ENCODE measurements at regions not wholly inside any gene's neighbourhood (a gene's known extent, or its start where the extent isn't known, plus 50 kb on each side); places are given as distances from the start of the nearest gene placed in this dataset.
"Not testable (repeated sequence)": the region's sequence is repeated elsewhere in the genome, so short reads cannot be mapped to it uniquely, and the experiment has no call there.

DNA sequence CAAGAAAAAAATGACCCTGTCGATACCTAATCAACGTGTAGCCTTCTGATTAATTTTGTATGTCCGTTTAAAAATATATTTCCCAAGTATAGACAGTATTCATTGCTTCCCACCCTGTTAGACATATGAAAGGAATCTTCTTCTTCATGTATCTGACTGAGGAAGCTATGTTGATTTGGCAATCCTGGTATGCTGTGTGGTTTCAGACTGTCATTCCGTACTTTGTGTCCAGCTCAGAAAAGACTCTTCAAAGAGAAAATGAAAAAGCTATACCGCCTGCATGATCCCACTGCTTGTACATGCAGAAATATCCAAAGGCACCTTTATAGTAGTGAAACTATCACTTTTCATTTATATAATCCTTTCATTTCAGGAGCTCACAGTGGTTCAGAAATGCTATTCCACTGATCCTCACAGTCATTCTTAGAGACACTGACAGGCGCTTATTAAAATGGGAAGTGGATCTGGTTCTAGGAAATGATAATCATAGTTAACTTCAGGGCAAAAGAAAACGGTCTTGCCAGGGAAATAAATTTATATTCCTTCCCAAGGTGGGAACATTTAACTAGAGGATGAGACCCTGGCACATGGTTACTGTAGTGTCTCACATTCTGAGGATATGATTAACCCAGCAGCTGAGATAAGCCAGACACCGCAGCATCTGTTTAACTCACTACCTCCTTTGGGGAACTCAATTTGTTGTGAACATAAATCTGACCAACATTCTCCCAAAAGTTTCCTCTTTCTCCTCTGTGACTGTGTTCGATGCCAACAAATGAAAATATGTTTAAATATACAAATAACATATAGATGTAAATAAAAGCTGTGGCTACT, 599.2 kb upstream of the LUZP2 start:
- in situ Hi-C loops (cut with HindIII; ENCODE audit: low pct_ligation_motif_present, low pct_unique_long_range_greater_than_20kb, low sequenced_read_pairs) = no loop called here
- no peak for DNase-seq

DNA sequence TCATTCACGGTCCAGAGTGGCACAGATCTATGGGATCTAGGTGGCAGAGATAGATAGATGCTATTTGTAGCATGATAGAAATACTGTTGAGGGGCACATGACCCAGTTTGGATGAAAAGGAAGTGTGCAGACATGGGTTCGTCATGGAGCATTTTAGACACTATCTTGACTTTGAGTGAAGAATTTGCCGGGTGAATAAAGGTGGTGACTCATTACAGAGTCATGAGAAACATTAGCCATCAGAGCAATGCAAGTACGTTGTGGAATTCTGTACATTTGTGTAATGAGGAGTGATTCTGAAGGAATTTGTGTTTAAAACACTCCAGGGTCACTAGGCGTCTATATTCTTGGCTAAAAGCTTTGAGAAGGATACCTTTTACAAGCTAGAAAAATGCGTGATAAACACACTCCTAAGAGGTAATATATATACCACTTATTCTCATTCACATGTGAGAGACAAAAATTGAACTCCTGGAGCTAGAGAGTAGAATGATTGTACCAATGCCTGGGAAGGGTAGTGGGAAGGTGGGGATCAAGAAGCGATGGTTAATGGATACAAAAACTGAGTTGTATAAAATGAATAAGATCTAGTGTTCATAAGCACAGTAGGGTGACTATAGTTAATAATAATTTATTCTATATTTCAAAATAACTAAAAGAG, 593.7 kb upstream of the LUZP2 start:
- peak; percentile 83 for DNase-seq
- in situ Hi-C loops (cut with HindIII; ENCODE audit: low pct_ligation_motif_present, low pct_unique_long_range_greater_than_20kb, low sequenced_read_pairs) = no loop called here

- in situ Hi-C loops (cut with HindIII; ENCODE audit: low pct_ligation_motif_present, low pct_unique_long_range_greater_than_20kb, low sequenced_read_pairs) = no loop called here
- DNase-seq = no peak
Measured at GRCh38 chr11:23919455-23919854, 577.4 kb upstream of the LUZP2 start.

DNA sequence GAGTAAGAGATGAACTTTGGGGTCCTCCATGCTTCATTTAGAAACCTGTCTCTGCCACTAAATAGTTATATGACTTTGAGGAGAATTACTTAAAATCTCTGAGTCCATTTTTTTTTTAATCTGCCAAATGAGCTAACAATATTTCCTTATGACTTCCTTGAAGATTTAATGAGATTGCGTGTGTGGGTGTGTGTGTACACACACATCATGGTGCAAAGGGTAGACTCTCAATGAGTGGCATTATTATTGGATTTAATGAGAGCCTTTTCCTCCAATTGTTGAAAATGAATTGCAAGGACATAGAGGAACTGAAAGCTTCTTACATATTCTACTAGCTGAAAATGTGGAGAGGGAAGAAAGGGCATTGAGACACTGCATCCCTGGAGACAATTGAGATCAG, 573.5 kb upstream of the LUZP2 start:
- no peak for DNase-seq
- in situ Hi-C loops (cut with HindIII; ENCODE audit: low pct_ligation_motif_present, low pct_unique_long_range_greater_than_20kb, low sequenced_read_pairs) = no loop called here

GRCh38 chr11:23924226-23924625, 572.6 kb upstream of the LUZP2 start:
- in situ Hi-C loops (cut with HindIII; ENCODE audit: low pct_ligation_motif_present, low pct_unique_long_range_greater_than_20kb, low sequenced_read_pairs) = no loop called here
- DNase-seq = no peak

DNA sequence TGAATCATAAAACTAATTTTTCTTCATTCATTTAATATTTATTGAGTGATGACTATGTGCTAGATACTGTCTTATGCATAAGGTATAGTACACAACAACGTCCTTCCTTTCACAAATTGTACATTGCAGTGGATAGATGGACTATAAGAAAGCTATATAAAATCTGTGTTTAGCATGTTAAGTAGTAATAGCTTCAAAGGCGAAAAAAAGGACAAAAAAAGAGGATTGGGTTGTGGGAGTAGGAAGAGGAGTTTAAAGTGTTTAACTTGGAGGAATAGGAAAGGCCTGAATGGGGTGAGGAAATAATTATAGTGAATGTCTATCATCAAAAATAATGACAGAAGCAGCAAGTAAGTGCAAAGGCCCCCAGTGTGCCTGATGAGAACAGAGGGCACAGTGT, 565.4 kb upstream of the LUZP2 start:
- in situ Hi-C loops (cut with HindIII; ENCODE audit: low pct_ligation_motif_present, low pct_unique_long_range_greater_than_20kb, low sequenced_read_pairs) = no loop called here
- no peak for DNase-seq

DNA sequence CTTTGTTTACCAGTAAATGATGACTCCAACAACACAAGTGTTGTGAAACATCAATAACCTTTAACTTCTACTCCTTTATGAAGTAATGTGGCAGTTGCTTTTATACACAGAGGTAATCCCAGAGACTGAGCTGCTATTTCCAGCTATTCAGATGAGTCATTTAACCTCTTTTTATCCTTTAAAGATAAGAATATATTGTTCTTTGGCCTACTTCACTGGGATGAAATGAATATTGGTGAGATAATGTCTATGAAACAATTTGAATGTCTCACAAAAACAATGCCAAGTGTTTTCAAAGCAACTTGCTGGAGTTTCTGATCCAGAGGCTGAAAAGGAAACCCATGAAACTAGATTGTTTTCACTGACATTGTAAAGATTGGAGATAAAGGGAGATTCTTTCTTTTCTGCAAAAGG, 564.4 kb upstream of the LUZP2 start:
- DNase-seq = no peak
- in situ Hi-C loops (cut with HindIII; ENCODE audit: low pct_ligation_motif_present, low pct_unique_long_range_greater_than_20kb, low sequenced_read_pairs) = no loop called here

DNA sequence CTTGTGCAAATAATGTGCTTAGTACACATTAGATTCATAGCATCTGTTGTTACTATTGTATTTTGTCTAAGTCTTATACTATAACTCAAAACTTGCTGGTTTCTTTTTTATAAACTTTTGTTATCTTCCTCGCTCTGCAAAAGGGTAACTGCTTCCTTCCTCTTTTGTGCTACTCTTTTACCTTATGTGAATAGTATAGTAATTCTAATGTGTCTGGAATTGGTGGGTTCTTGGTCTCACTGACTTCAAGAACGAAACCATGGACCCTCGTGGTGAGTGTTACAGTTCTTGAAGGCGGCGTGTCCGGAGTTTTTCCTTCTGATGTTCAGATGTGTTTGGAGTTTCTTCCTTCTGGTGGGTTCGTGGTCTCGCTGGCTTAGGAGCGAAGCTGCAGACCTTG, 563.1 kb upstream of the LUZP2 start:
- in situ Hi-C loops (cut with HindIII; ENCODE audit: low pct_ligation_motif_present, low pct_unique_long_range_greater_than_20kb, low sequenced_read_pairs) = no loop called here
- no peak for DNase-seq

DNA sequence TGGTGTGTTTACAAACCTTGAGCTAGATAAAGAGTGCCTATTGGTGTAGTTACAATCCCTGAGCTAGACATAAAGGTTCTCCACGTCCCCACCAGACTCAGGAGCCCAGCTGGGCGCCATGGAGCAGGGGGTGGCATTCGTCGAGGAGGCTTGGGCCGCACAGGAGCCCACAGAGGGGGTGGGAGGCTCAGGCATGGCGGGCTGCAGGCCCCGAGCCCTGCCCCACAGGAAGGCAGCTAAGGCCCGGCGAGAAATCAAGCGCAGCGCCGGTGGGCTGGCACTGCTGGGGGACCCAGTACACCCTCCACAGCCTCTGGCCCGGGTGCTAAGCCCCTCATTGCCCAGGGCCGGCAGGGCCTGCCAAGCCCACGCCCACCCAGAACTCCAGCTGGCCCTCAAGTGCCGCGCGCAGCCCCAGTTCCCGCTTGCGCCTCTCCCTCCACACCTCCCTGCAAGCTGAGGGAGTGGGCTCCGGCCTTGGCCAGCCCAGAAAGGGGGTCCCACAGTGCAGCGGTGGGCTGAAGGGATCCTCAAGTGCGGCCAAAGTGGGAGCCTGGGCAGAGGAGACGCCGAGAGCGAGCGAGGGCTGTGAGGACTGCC, 562.1 kb upstream of the LUZP2 start:
- in situ Hi-C loops (cut with HindIII; ENCODE audit: low pct_ligation_motif_present, low pct_unique_long_range_greater_than_20kb, low sequenced_read_pairs); DNase-seq: not testable (repeated sequence)

DNA sequence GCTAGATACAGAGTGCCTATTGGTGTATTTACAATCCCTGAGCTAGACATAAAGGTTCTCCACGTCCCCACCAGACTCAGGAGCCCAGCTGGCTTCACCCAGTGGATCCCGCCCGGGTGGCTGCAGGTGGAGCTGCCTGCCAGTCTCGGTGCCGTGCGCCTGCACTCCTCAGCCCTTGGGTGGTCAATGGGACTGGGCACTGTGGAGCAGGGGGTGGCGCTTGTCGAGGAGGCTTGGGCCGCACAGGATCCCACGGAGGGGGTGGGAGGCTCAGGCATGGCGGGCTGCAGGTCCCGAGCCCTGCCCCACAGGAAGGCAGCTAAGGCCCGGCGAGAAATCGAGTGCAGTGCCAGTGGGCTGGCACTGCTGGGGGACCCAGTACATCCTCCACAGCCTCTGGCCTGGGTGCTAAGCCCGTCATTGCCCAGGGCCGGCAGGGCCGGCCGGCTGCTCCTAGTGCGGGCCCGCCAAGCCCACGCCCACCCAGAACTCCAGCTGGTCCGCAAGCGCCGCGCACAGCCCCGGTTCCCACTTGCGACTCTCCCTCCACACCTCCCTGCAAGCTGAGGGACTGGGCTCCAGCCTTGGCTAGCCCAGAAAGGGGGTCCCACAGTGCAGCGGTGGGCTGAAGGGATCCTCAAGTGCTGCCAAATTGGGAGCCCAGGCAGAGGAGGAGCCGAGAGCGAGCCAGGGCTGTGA, 554.6 kb upstream of the LUZP2 start:
- in situ Hi-C loops (cut with HindIII; ENCODE audit: low pct_ligation_motif_present, low pct_unique_long_range_greater_than_20kb, low sequenced_read_pairs); DNase-seq: not testable (repeated sequence)

GRCh38 chr11:23944923-23945322, 551.9 kb upstream of the LUZP2 start:
- DNase-seq = no peak
- in situ Hi-C loops (cut with HindIII; ENCODE audit: low pct_ligation_motif_present, low pct_unique_long_range_greater_than_20kb, low sequenced_read_pairs) = no loop called here

DNA sequence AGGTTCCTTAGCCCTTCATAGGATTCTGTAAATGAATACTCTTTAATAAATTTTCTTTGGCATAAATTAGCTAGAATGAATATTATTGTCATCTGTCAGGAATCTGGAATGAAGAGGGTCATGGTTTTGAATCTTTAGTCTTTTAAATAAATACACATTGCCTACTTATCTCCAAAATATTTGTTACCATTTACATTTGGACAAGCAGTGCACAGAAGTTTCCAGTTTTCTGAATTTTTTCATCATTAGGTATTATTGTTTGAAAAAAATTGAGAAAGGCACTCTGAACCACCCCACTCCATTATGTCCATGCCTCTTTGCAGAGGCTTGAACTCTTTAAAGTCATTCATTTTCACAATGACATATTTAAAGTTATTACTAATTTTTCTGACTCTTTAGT, 549.0 kb upstream of the LUZP2 start:
- DNase-seq = no peak
- in situ Hi-C loops (cut with HindIII; ENCODE audit: low pct_ligation_motif_present, low pct_unique_long_range_greater_than_20kb, low sequenced_read_pairs) = no loop called here

GRCh38 chr11:23948851-23949250, 548.0 kb upstream of the LUZP2 start:
- no peak for DNase-seq
- in situ Hi-C loops (cut with HindIII; ENCODE audit: low pct_ligation_motif_present, low pct_unique_long_range_greater_than_20kb, low sequenced_read_pairs) = no loop called here

- in situ Hi-C loops (cut with HindIII; ENCODE audit: low pct_ligation_motif_present, low pct_unique_long_range_greater_than_20kb, low sequenced_read_pairs) = no loop called here
- DNase-seq = no peak
Measured at GRCh38 chr11:23953951-23954710, 542.7 kb upstream of the LUZP2 start.

GRCh38 chr11:23954730-23955129, 542.1 kb upstream of the LUZP2 start:
- no peak for DNase-seq
- in situ Hi-C loops (cut with HindIII; ENCODE audit: low pct_ligation_motif_present, low pct_unique_long_range_greater_than_20kb, low sequenced_read_pairs) = no loop called here

- in situ Hi-C loops (cut with HindIII; ENCODE audit: low pct_ligation_motif_present, low pct_unique_long_range_greater_than_20kb, low sequenced_read_pairs) = no loop called here
- DNase-seq = no peak
Measured at GRCh38 chr11:23956586-23956985, 540.3 kb upstream of the LUZP2 start.

GRCh38 chr11:23957314-23957713, 539.5 kb upstream of the LUZP2 start:
- no peak for DNase-seq
- in situ Hi-C loops (cut with HindIII; ENCODE audit: low pct_ligation_motif_present, low pct_unique_long_range_greater_than_20kb, low sequenced_read_pairs) = no loop called here

- no peak for DNase-seq
- in situ Hi-C loops (cut with HindIII; ENCODE audit: low pct_ligation_motif_present, low pct_unique_long_range_greater_than_20kb, low sequenced_read_pairs) = no loop called here
Measured at GRCh38 chr11:23959462-23959861, 537.4 kb upstream of the LUZP2 start.

All from ACHN (cell line).